Activated CD8-positive, alpha-beta memory T cell treated with anti-CD3 and anti-CD28 coated beads for 48 hours (primary cell): ENCODE measurements at regions not wholly inside any gene's neighbourhood (a gene's known extent, or its start where the extent isn't known, plus 50 kb on each side); places are given as distances from the start of the nearest gene placed in this dataset.

Source experiments
- DNase-seq, 3 experiments: peaks; one replicate each; pipeline ENCODE4 v3.0.0-alpha.2; 2020; ENCODE audit warnings: low read depth in 2 of 3, low spot score in 2 of 3

DNA sequence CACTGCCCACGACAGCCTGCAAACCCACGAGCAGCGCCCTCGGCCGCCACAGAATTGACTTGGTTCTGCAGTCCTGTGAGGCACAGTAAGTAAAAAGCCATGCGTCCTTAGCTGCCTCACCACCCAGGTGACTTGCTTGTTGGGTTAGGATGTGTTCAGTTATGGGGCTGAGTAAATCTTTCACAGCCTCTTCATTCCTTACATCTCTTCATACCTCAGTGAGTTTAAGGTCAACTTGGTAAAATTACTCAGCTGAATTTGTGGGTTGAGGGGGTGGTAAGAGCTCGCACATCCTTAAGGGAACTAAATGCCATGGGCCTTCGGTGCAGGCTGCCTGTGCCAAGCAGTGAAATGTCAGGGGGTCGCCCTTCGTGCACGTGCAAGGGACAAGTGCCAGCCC is 165.2 kb upstream of the ALKAL2 start:
- DNase-seq = no peak

DNA sequence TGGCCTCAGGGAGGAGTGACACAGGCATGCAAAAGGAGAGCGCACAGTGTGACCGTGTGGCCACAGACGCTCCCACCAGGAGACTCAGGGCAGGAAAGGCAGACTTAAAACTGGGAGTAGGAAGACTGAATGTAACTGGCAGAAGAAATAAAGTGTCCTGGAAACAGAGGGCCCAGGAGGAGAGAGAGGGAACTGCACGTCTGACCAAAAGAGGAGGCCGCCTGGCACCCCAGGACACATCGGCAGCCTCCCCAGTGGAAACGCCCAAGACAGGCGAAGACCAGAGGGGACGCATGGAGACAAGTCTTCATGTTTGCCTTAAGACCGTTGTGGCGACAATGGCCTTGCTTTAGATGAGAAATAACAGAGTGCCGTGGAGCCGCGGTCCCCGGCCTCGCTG is 163.6 kb upstream of the ALKAL2 start:
- DNase-seq = no peak

DNA sequence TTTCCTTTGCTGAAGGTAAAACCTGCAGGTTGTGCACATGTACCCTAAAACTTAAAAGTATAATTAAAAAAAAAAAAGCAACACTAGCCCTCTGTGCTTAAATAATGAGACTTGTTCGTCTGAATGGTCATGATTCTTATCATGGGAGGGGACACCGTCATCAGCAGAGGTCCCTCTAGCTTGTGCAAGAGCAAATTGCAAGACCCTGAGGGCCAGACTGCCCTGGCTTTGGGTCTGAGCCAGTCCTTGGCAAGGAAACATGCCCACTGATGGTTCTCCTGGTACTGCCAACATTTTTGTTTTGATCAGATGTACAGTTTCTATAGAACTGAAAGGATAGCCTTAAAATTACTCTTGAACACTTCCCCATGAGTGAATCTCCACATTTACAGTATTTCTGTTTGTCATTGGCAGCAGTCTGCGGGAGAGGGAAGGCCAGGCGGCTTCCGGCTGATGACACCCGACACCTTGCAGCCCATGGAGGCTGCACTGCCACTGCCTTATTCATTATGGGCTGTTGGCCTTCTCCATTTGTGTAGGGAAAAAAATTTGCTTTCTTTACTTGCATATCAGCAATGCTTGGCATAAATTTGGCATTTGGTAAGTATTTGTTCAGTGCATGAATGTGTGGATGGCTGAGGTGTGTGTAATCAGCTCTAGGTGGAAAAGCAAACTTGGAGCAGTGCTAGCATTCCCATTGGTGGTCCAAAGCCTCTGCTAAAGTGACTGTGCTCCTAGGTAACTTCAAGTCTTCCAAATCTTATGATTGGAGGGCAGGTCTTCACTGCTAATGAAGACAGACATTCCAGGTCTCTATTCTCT is 161.6 kb upstream of the ALKAL2 start:
- no peak for DNase-seq

DNA sequence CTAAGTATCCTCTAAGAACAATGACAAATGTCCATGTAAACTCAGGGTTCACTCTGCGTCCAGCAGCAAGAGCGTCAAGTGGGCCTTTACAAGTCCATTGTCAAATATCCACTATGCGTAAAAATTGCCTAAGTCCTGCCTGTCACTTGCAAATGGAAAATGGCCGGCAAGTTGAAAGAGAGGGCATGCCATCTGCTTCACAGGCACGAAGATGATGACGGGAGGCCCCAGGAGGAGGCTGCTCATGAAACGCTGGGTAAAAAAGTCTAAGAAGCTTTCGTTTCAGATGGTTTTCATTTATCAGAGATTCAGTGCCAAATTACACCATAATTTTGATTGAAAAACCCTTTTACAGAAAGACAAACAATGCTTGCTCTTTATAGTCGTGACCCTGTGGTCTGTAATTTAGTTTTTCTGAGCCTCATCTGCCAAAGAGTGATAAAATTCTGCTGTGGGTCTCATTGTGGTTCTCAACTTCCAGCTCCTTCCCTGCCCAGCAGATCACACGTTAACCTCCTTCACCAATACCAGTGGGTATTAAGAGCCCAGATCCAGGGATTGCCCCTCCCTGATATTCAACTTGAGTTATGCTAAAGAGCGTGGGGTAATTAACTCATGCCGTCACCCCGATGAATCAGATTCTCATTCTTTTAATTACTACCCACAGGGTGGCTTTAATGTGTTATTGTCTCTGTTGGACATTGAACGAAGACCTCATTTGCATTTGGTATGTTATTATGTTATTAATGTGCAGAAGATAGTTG is 160.2 kb upstream of the ALKAL2 start:
- DNase-seq = no peak

DNA sequence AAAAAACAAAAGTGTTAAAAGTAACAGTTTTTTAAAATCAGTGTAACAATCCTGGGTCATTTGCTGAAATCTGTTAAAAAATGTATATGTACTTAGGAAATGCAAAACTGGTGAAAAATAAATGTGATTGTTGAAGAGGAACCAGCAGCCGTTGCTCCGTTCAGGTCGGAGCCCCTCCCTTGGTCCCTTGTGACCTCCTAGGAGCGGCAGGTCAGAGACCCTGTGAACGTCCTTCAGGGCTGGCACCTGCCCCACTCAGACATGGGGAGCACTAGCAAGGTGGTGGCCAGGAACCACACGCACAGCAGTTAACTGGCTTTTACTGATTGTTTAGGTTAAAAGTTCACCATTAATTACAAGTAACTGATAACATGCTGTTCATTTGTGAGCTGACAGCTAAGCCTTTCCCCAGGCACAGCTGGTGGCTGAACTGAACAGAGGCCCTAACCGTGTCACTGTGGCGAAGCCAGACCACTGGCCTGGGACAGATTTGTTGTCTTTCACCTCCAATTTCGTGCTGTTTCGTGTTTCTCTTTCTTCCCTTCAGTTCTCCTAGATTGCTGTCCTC is 159.2 kb upstream of the ALKAL2 start:
- DNase-seq = no peak

DNA sequence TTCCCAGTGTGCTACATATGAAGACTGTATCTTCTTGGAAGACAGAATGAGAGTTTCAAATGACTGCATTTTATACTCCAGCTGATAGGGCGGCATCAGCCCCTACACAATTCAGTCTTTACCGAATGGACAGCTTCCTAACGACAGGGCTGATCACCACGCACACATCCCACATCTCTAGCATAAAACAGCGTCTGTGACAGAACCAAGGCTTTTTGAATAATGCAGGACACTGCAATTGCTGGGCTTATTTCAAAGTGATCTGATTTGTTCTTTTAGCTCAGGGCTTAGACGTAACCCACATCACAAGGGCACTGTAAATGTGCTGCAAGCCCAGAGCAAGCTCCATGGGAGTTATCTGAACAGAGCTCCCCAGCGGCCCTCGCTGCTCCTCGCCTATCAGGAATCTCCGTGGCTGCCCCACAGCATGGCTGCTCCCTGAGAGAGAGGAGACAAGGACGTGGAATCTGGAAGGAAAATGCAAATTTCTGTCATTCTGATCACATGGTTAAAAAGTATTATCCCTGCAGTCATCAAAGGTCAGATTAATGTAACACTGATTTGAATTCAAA is 158.5 kb upstream of the ALKAL2 start:
- no peak for DNase-seq

DNA sequence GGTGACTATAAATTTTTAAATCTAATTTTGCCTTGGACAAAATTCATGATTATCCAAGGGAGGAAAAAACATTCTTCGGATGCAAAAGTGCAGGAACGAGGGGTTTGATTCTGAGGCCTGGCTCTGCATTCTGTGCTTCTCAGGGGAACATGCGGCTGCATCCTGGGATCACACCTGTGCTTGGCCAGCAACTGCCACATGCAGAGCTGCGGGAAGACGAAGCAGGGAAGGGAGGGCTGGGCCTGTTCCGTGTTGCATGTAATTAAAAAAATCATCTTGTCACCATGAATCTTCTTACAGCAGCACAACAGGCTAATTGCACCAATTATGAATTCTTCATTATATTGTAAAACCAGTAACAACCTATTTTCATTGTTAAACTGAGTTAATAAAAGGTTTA is 158.0 kb upstream of the ALKAL2 start:
- DNase-seq = no peak

DNA sequence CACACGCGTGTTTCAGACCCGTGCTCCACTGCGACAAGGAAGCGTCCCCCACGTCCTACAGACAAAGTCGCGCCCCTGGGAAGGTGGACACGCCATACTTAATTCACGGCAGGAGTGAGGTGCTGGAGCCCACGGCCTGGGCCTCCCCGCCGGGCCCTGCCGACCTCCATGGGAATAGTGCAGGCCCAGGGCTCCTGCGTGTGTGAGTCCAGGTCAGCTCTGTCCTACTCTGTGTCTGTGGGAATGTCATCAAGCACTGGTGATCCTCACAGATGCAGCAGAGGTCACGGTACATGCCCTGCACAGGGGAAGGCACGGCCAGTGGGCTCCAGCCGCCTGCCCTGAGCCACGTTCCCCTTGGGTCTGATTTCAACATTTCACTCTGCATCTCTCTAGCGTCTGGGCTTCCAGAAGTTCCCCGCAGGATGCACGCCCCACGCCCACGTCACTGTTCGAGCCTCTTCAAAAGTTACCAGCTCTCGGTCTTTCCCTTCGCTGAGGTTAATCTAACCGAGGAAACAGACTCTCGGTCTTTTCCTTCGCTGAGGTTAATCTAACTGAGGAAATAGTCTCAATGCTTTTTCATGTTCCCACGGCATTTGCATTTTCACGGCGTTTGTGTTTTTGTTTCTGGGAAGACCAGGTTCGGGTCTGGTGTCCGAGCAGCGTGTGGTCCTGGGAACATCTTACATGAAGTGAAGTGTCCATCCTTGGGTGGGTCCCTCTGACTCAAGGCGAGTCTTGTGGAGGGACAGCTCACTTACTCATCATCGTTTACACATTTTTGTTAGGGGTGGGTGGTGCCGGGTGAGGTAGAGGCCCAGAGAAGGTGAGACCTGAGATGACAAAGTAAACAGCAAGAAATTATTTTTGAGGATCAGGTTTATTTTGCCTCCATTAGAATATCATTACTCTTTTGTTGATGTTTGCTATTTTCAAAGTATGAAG is 157.3 kb upstream of the ALKAL2 start:
- no peak for DNase-seq

DNA sequence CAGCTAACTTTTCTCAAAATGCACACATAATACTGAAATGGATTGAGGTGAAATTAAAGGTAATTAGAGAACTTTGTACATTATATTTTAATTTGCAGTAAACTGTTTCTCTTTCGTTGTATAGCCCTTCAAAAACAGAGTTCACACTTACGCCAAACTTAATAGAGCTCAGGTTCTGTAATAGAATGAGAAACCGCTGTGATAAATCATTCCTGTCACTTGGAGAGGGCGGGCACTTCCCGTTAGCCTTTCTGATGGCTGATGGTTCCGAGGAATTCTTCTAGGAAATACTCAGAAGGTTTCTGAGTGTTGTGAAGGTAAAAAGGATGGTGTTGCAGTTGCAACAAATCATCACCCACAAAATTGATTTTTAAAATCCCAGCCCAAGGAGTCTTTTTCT is 155.8 kb upstream of the ALKAL2 start:
- no peak for DNase-seq

DNA sequence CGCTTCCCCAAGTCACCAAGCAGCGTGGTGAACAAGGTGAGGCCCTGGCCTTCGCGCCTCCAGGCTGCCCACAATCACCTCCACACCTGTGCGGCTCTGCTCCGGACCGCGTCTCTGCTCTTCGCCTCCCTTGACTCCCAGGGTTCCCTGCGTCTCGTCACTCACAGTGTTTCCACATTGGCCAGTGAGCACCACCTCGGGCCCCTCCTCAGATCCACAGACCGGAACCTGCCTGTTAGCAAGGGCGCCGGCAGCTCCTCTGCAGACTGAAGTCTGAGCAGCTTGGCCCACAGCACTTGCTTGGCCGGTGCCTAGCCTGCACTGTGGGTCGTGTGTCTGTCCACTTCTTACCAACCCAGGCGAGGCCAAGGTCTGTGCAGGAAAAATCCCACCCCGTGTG is 155.3 kb upstream of the ALKAL2 start:
- DNase-seq = no peak

DNA sequence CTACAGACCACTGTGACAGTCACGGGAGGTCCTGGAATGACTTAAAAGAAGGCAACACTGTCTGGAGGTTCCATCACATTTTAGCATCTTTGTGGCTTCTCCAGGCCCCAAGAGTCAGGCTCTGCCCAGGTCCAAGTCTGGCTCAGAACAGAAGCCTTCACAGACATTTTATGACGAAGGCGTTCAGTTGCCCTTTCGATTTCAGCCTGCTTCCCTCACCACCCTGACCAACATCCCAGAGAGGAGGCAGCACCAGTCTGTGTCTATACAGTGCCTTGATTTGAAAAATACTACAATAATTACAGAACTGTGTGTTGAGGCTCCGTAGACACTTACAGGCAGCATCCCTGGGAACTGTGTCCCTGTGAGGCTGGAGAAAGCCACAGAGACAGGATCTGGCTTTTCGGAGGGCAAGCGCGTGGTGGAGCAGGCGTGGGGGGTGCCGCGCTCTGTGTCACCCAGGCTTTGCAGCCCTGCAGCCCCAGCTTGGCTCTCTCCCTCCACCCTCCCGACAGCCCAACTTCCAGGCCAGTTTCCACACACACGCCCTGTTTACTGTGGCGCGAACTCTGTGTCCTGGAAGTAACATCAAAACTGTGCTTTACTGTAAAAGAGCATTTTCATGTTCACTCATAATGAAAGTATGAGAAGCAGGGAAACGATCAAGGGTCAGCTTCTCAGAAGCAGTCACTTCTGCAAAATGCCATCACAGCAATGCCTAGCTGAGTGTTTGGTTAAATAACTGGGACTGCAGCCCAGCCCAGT is 153.5 kb upstream of the ALKAL2 start:
- no peak for DNase-seq

DNA sequence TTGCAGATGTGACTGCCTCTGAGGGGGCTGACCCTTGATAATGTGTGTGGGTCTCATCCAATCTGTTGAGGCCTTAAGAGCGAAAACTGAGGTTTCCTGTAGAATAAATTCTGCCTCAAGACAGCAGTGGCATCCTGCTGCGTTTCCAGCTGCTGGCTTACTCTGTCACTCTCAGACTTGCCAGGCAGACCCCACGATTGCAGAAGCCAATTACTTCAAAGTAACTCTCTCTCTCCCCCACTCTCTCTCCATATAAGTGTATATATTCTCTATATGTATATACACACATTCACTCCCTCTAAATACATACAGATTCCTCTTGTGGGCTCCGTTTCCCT is 152.5 kb upstream of the ALKAL2 start:
- no peak for DNase-seq

DNA sequence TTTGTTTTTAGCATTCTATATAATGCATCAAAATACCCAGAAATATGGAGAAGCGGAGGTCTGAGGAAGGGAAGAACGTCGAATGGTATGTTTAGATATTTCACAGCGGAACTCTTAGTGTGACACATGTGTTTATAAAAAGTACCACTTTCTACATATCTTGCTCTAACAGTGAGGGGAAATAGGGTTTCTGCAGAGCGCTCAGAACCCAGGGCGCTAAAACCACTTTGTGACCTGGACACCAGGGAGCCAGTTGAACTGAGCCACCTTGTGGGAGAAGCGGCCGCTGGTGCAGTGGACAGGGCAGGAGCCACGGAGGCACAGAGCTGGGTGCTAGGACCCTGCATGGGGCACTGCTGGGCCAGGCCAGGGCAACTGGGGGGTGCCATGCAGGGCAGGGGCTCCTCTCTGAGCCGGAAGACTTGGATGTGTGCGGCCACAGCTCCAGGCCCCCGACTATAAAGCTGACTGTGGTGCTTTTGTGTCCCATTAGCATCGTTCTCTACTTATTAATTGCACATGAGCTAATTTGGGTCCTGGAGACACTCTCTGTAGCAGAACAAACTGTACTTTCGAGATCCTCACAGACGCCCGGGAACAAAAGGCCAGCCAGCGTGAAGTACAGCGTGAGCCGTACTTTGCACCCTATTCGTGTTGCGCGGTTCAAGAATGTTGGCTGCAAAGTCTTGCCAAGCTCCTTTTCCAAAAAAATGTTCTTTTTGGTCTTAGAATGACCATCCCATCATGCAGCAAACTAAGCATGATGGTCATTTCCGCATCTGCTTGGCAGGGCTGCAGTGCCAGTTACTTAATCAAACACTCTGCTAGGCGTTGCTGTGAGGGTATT is 151.9 kb upstream of the ALKAL2 start:
- DNase-seq = no peak

DNA sequence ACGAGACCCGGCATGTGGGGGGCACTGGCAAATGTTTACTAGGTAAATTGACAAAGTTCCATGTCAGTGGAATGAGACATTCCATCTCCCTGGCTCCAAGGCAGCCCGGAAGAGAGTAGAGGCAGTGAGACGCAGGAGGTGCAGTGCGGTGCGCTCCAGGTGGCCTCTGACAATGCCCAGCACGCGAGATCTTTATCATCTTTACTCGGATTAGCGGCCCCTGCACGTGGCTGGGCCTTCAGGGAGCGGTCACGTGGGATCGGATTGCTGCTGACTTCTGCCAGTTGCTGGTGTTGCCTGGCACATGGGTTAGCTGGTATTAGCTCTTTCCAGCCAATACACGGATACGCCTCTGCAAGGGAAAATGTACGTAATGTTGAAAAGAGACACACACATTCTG is 151.2 kb upstream of the ALKAL2 start:
- DNase-seq = no peak

DNA sequence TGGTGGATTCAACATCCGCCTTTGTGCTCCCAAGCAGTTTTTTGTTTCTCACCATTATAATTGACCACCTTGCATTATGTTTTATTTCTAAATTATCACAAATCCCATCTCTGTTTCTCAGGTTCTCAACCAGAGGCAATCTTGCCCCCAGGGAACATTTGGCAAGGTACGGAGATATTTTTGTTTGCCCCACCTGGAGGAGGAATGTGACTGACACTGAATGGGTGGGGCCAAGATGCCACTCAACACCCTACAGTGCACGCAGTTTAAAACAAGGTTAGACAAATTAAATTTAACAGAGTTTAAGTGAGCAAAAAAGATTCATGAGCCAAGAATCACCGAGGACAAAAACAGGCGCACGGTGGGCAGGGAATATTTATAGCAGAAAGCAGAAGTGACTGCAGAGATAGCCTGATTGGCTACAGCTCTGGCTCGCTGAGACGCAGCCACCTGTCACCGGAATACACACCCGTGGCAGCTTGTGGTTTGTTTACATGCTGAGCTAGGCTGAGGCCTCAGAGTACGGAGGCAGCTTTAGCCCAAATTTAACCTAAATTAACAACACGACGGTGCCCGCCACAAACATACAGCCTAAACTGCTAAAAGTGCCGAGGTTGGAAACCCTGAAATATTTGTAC is 150.0 kb upstream of the ALKAL2 start:
- DNase-seq = no peak

DNA sequence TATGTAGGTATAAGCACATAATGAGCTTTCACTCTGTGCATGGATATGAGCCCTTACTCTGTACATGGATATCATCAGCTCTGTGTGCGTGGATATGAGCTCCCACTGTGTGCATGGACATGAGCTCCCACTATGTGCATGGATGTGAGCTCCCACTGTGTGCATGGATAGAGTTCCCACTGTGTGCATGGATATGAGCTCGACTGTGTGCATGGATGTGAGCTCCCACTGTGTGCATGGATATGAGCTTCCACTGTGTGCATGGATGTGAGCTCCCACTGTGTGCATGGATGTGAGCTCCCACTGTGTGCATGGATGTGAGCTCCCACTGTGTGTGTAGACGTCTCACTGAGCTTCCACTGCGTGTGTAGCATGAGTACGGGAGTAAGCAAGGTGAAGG is 149.3 kb upstream of the ALKAL2 start:
- DNase-seq = no peak

DNA sequence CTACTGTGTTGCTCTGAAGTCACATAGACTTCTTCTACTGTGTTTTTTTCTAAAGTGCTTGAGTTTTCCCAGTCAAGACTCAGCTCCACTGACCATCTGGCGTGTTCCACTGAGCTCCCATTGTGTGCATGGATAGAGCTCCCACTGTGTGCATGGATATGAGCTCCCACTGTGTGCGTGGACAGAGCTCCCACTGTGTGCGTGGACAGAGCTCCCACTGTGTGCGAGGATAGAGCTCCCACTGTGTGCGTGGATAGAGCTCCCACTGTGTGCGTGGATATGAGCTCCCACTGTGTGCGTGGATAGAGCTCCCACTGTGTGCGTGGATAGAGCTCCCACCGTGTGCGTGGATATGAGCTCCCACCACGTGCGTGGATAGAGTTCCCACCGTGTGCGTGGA is 148.3 kb upstream of the ALKAL2 start:
- DNase-seq = no peak

DNA sequence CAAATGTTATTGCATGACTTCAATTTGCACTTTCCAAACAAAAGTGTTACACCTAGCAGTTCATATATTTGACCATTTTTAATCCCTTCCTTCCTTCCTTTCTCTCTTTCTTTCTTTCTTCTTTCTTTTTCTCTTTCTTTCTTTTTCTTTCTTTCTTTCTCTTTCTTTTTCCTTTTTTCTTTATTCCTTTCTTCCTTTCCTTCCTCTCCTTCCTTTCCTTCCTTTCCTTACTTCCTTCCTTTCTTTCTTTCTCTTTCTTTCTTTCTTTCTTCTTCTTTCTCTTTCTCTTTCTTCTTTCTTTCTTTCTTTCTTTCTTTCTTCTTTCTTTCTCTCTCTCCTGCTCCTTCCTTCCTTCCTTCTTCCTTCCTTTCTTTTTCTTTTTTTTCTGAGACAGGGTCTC is 146.7 kb upstream of the ALKAL2 start:
- DNase-seq = no peak

DNA sequence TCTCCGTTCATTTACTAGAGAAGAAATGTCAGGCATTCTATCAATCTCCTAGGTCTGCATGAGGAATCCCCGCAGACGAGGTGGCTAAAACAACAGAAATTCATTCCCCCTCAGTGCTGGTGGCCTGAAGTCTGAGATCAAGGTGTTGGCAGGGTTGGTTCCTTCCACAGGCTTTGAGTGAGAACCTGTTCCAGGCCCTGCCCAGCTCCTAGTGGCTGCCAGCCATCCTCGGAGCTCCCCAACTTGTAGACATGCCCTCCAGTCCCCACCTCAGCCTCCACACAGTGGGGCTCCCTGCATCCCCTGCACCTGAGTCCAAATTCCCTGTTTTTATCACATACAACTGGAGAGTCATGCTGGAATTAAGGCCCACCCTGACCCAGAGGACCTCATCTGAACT is 145.3 kb upstream of the ALKAL2 start:
- DNase-seq = no peak
